ENCODE measurements at regions not wholly inside any gene's neighbourhood (a gene's known extent, or its start where the extent isn't known, plus 50 kb on each side); places are given as distances from the start of the nearest gene placed in this dataset.

DNA sequence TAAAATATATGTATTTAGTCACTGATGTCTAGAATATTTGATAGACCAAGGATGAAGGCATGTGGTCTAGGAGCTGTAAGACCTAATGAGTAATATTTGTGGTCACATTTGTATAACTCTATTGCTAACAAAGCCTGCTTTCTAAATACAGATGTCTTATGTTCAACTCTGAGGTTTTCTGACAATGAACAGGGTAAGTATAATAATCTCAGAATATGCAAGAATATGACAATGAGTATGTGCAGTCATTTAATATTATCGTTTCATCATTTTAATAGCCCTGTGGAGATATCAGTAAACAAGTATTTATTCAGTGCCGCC is 389.6 kb downstream of the LRIG3 start:
- DNase-seq (ENCODE audit: low spot score), result peak; percentile 40

- no peak for DNase-seq (ENCODE audit: low spot score)
Measured at GRCh38 chr12:58532855-58533608, 387.3 kb downstream of the LRIG3 start.

- DNase-seq (ENCODE audit: low spot score), result no peak
Measured at GRCh38 chr12:58533652-58534051, 386.7 kb downstream of the LRIG3 start.

DNA sequence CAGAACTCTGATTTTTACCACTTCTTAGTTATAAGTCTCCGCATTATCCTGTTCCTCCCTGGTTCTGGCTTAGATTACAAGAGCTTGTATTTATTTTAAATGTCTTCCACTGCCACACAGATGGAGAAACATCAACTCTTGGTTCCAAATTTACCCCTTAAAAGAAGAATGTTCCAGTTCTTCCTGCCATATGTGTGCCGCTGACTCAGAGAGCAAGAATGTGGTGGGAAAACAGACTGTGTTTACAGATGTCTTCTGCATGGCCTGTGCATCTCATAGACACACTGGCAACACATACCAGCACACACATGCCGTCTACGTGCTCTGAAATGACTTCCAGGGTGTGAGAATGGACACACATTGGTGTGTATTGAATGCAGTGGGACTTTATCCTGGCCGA is 383.0 kb downstream of the LRIG3 start:
- DNase-seq (ENCODE audit: low spot score), result peak; percentile 35

DNA sequence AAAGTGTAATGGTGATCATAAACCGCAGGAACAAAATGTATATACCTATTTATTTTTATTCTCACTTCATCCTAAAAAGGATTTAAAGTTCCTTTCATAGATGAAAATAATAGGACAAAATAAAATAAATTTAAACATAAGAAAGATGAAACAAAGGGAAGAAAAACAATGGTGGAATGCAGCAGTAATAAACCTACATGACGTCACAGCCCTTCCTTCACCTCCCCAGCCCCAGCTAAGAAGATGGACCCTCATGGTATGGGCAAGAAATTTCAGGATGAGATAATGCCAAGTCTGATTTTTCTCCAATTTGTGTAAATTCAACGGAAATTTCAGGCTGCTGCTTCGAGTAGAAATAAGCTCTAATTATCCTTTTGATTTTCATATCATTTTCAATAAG is 381.0 kb downstream of the LRIG3 start:
- DNase-seq (ENCODE audit: low spot score), result no peak

GRCh38 chr12:58540480-58541299 is 379.6 kb downstream of the LRIG3 start:
- peak; percentile 65 for DNase-seq (ENCODE audit: low spot score)

- no peak for DNase-seq (ENCODE audit: low spot score)
Measured at GRCh38 chr12:58541300-58541690, 379.0 kb downstream of the LRIG3 start.

- DNase-seq (ENCODE audit: low spot score), result no peak
Measured at GRCh38 chr12:58544281-58544680, 376.0 kb downstream of the LRIG3 start.

DNA sequence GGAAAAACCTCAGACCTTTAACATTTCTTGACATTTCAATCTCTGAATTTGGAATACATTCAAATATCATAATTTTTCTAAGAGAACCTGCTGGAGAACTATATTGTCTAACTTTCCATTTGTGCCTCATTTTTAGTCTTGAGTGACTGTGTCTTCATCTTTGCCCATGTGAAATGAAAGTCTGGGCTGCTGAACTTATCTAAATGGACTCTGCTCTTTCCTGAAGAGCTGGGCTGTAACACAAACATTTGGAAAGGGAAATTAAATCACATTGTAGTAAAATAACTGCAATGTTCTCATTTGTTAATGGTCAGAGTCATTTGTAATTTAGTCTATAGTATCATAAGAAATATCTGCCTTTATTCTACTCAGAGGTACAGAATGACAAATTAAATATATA is 373.1 kb downstream of the LRIG3 start:
- no peak for DNase-seq (ENCODE audit: low spot score)

- DNase-seq (ENCODE audit: low spot score), result no peak
Measured at GRCh38 chr12:58548801-58549200, 371.5 kb downstream of the LRIG3 start.

- no peak for DNase-seq (ENCODE audit: low spot score)
Measured at GRCh38 chr12:58554522-58555157, 365.7 kb downstream of the LRIG3 start.

- DNase-seq (ENCODE audit: low spot score), result peak; percentile 44
Measured at GRCh38 chr12:58557171-58557570, 363.1 kb downstream of the LRIG3 start.

DNA sequence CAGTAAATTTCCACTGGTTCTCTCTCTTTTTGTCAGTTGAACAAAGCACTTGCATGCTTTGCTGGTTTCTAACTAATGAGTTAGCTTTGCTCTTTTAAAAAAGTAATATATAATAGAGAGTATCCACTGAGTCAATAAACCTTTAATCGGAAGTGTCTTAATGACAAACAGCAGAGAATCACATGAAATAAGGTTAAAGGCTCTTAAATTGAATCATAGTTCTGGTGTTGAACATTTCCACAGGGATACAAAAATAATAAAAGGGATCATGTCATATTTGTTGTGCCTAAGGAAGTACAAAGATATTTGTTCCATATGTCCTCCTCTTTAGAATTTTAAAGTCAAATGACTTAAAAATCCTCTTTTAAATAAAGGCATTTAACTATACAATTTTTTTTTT is 362.6 kb downstream of the LRIG3 start:
- no peak for DNase-seq (ENCODE audit: low spot score)

- no peak for DNase-seq (ENCODE audit: low spot score)
Measured at GRCh38 chr12:58563621-58564020, 356.7 kb downstream of the LRIG3 start.

GRCh38 chr12:58564721-58565120 is 355.6 kb downstream of the LRIG3 start:
- DNase-seq (ENCODE audit: low spot score), result peak; percentile 36

DNA sequence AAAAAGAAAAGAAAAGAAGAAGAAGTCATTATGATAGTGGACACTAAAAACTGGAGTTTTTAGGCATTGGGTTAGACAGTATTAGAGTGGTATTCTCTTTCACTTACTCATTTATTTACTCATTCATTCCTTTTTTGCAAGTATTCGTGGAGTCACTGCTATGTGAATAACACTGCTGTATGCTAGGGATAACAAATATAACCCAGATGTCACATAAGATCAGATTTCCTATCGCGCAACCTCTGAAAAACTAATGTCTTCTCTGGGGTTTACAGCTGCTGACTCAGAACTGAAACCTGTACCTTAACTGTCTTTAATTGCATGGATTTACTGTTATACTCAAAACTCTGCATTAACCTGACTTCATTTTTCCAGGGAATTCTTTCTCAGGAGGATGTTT is 353.7 kb downstream of the LRIG3 start:
- DNase-seq (ENCODE audit: low spot score), result peak; percentile 59

DNA sequence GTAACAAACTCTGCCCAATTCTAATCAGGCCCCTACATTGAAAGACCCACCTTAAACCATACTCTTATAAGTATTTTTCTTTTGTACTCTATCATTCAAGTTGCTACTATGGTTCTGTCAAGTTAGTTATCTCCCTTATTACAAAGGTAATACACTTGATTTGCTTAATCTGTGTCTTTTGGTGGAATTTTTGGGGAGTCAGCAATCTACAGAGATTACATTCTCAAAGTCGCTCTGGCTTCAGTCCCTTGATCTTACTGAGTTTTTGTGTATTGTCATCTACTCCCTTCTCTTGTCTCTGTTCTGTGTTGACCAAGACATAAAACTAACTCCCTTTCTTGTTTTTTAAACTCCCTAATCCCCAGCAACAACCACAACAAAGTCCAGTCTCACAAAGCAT is 353.1 kb downstream of the LRIG3 start:
- no peak for DNase-seq (ENCODE audit: low spot score)

GRCh38 chr12:58570411-58570810 is 349.9 kb downstream of the LRIG3 start:
- no peak for DNase-seq (ENCODE audit: low spot score)

GRCh38 chr12:58575256-58575655 is 345.0 kb downstream of the LRIG3 start:
- DNase-seq (ENCODE audit: low spot score), result peak; percentile 79

- no peak for DNase-seq (ENCODE audit: low spot score)
Measured at GRCh38 chr12:58576081-58576480, 344.2 kb downstream of the LRIG3 start.

GRCh38 chr12:58576916-58577315 is 343.4 kb downstream of the LRIG3 start:
- no peak for DNase-seq (ENCODE audit: low spot score)

DNA sequence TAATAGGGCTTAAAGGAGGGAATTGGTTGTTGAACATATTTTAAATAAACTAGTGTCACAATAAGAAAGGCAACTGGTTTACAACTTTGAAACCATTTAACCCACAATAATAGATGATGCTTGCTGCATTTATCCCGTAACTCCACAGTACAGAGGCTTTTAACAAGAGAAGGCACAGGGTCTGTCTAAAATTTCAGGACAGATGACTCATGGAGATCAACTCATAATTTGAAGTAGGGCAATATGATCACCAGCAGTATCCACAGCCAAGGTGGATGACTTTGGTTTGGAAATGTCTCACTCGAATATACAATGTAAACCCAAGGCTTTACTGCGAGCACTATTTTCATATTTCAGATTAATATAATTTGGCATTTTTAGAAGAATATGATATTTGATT is 340.2 kb downstream of the LRIG3 start:
- DNase-seq (ENCODE audit: low spot score), result no peak

- peak; percentile 41 for DNase-seq (ENCODE audit: low spot score)
Measured at GRCh38 chr12:58583529-58583928, 336.8 kb downstream of the LRIG3 start.

Measured in AG08395 (cell line).